Fibroblast of lung (primary cell): ENCODE measurements at regions not wholly inside any gene's neighbourhood (a gene's known extent, or its start where the extent isn't known, plus 50 kb on each side); places are given as distances from the start of the nearest gene placed in this dataset.

ENCODE experiments used
- EZH2 ChIP-seq: IDR thresholded peaks from 2 replicates; pipeline ENCODE4 v1.5.1; 2012; ENCODE audit warnings: low read length, control low read depth, mild to moderate bottlenecking; ENCODE audit errors: missing control alignments
- TF ChIP-seq, protein P1 (sequence below), 2 donors: IDR thresholded peaks in 1 of 2; conservative IDR thresholded peaks in 1 of 2; 1 replicate in 1 of 2; 2 replicates in 1 of 2; pipeline ENCODE4 v1.5.1; 2011 to 2012; ENCODE audit warnings: low read length in 2 of 2, control low read depth in 1 of 2, inconsistent platforms in 1 of 2, low read depth in 1 of 2, mild to moderate bottlenecking in 1 of 2

- TF ChIP-seq, protein P1, sequence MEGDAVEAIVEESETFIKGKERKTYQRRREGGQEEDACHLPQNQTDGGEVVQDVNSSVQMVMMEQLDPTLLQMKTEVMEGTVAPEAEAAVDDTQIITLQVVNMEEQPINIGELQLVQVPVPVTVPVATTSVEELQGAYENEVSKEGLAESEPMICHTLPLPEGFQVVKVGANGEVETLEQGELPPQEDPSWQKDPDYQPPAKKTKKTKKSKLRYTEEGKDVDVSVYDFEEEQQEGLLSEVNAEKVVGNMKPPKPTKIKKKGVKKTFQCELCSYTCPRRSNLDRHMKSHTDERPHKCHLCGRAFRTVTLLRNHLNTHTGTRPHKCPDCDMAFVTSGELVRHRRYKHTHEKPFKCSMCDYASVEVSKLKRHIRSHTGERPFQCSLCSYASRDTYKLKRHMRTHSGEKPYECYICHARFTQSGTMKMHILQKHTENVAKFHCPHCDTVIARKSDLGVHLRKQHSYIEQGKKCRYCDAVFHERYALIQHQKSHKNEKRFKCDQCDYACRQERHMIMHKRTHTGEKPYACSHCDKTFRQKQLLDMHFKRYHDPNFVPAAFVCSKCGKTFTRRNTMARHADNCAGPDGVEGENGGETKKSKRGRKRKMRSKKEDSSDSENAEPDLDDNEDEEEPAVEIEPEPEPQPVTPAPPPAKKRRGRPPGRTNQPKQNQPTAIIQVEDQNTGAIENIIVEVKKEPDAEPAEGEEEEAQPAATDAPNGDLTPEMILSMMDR (conservative IDR thresholded peaks at IDR 0.05 in 1 of 2, IDR thresholded peaks at IDR 0.05 in 1 of 2; ENCODE audit: low read depth in 1 of 2, low read length in 2 of 2) = no peak
- TF ChIP-seq EZH2 = no peak
These were observed 179.3 kb upstream of the FAT3 start for GRCh38 chr11:92045301-92045700.
